IPS DF 19.7 (cell line): ENCODE measurements at regions not wholly inside any gene's neighbourhood (a gene's known extent, or its start where the extent isn't known, plus 50 kb on each side); places are given as distances from the start of the nearest gene placed in this dataset.

ENCODE experiments used
- DNase-seq: peaks from one replicate; pipeline ENCODE4 v3.0.0-alpha.2; 2013; ENCODE audit warnings: low read depth, low spot score

DNA sequence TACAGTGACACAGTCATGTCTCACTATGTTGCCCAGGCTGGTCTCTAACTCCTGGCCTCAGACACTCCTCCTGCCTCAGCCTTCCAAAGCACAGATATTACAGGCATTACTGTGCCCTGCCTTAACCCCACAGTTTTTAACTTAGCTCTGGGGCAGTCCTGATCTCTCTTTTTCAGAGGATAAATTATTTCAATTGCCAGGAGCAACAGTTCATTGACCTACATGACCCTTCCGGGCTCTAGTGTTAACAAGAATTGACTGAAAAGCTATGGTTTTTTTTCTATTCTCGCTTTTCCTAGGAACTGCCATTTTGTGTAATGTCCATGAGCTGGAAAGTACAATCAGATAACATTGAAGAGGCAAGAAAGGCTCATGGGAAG lies 92.8 kb downstream of the HNRNPLL start:
- DNase-seq = no peak

DNA sequence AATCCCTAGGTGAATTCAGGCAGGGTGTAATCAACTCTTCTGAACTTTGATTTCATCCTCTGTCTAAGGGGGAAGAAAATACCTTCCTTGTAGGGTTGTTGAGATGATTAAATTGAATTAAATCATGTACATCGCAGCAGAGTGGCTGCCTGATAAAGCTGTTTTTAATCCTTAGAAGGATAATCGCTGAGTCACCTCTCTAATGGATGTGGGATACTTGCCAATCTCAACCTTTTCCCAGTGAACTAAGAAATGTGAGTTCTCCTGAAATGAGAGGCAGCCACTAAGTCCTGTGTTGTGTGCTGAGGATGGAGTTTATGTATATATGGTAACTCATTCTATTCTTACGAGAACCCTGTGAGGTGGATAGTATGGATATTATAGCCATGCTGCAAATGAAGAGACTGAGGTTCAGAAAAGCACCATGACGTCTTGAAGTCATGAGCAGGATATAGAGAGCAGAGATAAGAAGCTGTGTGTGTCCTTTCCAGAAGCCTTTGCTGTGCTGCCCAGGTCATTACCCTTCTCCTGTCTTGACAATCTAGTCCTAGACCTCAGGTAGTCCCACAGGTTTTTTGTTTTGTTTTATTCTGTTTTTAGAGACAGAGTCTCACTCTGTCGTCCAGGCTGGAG lies 93.3 kb downstream of the HNRNPLL start:
- DNase-seq = no peak

DNA sequence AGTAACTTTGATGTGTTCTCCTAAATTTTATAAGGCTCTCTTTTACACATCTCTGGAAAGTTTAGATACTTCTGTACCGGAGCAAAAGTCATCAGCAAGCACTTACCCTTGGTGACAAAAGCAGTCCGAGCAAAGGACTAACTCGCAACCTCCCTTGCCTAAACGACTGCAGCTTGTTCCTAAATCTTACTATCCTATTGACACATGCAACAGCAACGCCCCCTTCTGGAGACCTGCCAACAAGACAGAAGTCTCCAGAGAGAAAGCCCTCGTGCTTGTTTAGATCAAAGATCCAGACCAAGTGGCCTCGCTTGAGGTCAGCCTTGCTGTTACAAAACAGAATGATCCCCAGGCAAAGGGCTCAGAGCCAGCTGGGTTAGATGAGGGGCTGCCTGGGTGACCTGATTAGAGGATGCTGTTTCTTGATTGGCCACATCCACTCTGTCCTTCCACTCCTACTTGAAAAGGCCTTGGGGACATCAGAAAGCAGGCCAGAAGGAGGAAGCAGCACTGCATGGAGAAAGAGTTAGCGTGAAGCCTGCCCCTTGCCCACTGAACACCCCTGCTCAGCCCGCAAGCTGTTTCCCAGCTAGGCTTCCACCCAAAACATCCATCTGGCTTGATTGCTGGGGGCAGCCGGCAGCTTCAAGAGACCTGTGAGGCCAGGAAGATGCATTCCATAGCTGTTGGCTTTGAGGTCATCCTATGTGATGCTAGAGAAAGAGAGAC lies 94.3 kb downstream of the HNRNPLL start:
- peak; percentile 78 for DNase-seq

GRCh38 chr2:38507712-38508111 lies 95.0 kb downstream of the HNRNPLL start:
- no peak for DNase-seq

- DNase-seq = no peak
Observed at GRCh38 chr2:38505779-38506178, 96.9 kb downstream of the HNRNPLL start.

GRCh38 chr2:38504169-38504568 lies 98.6 kb downstream of the HNRNPLL start:
- no peak for DNase-seq

DNA sequence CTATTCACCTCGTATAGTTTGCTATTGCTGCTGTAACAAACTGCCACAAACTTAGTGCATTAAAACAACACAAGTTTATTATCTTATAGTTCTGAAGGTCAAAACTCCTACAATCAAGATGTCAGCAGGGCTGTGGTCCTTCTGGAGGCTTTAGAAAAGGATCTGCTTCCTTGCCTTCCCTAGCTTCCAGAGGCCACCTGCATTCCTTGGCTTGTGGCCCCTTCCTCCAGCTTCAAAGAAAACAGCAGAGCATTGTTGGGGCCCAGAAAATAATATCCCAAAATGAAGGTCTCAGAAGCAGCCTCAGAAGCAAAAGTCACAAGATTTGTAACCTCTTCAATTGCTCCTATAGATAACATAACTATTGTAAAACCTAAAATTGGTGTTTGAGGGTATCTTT lies 100.6 kb downstream of the HNRNPLL start:
- no peak for DNase-seq

- DNase-seq = no peak
Observed at GRCh38 chr2:38500283-38500634, 102.5 kb downstream of the HNRNPLL start.

DNA sequence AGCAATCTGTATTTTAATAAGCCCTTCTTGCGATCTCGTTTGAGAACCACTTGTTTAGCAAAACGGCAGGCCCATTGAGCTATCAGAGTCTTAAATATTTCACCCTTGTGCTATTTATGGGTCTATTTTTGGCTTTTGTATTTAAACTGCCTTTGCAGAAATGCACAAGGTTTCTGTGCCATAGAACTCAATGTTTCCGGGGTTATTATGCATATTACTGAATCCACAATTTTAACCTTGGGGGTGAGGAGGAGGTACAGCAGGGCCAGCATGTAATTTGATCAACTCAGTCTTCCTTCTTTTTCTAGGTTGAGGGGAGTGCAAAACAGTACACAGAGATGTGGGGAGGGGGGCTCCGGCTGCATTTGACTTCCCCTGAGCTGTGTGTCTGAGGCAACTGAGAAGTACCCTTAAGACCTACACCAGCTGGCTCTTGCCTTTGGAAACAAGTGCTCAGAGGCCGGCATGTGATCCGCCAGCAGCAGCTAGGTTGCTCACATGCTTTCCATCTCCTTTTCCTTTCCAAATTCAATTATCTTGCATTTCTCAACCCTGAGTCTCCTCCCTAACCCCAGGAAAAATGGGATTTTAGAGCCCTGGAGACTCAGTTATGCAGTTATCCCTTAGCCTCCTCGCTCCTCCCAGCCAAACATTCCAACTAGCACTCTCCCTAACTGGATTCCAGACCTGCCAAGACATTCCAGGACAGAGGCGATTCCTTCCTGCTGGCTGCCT lies 103.0 kb downstream of the HNRNPLL start:
- peak; percentile 48 for DNase-seq

DNA sequence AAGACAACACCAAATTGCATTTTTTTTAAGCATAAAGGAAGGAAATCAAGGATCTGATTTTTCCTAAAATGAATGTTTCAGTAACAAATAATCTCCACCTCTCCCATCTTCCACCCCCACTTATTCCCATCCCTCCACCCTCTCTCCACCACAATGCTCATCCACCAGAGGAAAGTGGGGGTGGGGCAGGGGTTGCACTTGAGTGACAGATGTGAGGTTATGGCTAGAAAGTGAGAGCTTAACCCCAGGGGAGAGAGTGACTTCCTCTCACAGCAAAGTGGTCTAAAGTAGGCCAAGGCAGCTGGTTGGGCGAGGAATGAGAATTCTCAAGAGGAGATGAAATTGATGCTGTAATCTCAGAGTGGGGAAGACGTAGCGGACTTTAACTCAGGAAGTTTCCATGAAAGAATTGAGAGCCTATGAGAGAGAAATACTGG lies 104.7 kb downstream of the HNRNPLL start:
- DNase-seq = no peak

DNA sequence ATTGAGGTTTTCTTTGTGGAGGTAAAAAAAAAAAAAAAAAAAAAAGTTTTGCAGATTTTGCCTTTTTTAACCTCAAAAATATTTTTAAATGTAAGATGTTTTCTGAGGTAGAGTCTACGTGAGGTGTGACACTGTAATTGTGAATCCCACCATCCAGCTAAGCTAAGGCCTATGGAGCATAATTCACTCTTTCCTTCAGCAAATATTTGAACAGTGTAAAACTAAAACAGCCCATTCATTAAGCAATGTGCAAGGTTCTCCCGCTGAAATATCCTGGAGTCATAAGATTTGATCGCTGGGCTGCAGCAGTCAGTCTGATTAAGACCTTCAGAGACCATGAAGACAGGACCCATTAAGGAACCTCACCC lies 105.1 kb downstream of the HNRNPLL start:
- DNase-seq = no peak

- DNase-seq = no peak
Observed at GRCh38 chr2:38496927-38497669, 105.6 kb downstream of the HNRNPLL start.

DNA sequence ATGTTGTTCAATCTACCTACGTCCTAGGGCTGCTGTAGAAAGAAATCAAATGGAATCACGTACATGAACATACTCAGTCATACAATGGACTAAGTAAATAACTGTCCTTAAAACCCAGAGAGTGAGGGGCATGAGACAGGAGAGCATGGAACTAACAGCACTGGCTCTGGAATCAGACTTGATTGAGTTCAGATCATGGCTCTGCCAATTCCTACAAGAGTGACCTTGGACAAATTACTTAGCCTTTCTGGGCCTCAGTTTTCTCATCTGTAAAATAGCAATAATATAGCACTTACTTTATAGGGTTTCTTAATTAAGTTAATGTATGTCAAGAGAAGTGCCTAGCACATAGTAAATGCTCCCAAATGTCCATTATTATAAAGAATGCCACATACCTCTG lies 106.8 kb downstream of the HNRNPLL start:
- DNase-seq = no peak

GRCh38 chr2:38494394-38494793 lies 108.3 kb downstream of the HNRNPLL start:
- no peak for DNase-seq

- DNase-seq = no peak
Observed at GRCh38 chr2:38492042-38492615, 110.6 kb downstream of the HNRNPLL start.

GRCh38 chr2:38491436-38491835 lies 111.3 kb downstream of the HNRNPLL start:
- no peak for DNase-seq

GRCh38 chr2:38489846-38490245 lies 112.8 kb upstream of the ATL2 start:
- no peak for DNase-seq

- no peak for DNase-seq
Observed at GRCh38 chr2:38487852-38488251, 110.8 kb upstream of the ATL2 start.

GRCh38 chr2:38486213-38487026 lies 109.3 kb upstream of the ATL2 start:
- no peak for DNase-seq

GRCh38 chr2:38485734-38486133 lies 108.7 kb upstream of the ATL2 start:
- no peak for DNase-seq

- DNase-seq = no peak
Observed at GRCh38 chr2:38484957-38485356, 107.9 kb upstream of the ATL2 start.
